Omental fat pad (tissue), 3 donors: ENCODE measurements at regions not wholly inside any gene's neighbourhood (a gene's known extent, or its start where the extent isn't known, plus 50 kb on each side); places are given as distances from the start of the nearest gene placed in this dataset.

ENCODE experiments used
- ATAC-seq: fragments of 150-250 bp; one replicate; pipeline ENCODE4 v1.9.1; 2016; ENCODE audit warnings: mild to moderate bottlenecking, moderate library complexity; ENCODE audit not compliant: low FRiP score
- DNase-seq: peaks from one replicate; pipeline ENCODE4 v3.0.0-alpha.2; 2019; ENCODE audit warnings: low spot score
- CTCF ChIP-seq, 3 donors: fragments of 450-650 bp; IDR thresholded peaks; one replicate each; pipeline ENCODE4 v1.5.1; 2016 to 2017; ENCODE audit warnings: antibody characterized with exemption in 3 of 3, mild to moderate bottlenecking in 3 of 3, moderate library complexity in 2 of 3

- TF ChIP-seq CTCF (IDR thresholded peaks at IDR 0.05), result no peak
- DNase-seq, result no peak
- ATAC-seq, result no peak
Measured at GRCh38 chr1:57959531-57960241, 535.8 kb upstream of the DAB1 start.

GRCh38 chr1:57957576-57957975 is 533.7 kb upstream of the DAB1 start:
- ATAC-seq (no peak), DNase-seq (no peak)
- TF ChIP-seq CTCF (IDR thresholded peaks at IDR 0.05), result no peak

GRCh38 chr1:57951390-57951789 is 527.5 kb upstream of the DAB1 start:
- DNase-seq (no peak), ATAC-seq (no peak)
- TF ChIP-seq CTCF (IDR thresholded peaks at IDR 0.05), result no peak

GRCh38 chr1:57949168-57949567 is 525.3 kb upstream of the DAB1 start:
- DNase-seq (no peak), ATAC-seq (no peak)
- no peak for TF ChIP-seq CTCF (IDR thresholded peaks at IDR 0.05)

- ATAC-seq (no peak), DNase-seq (no peak)
- TF ChIP-seq CTCF (IDR thresholded peaks at IDR 0.05), result no peak
Measured at GRCh38 chr1:57947471-57947870, 523.6 kb upstream of the DAB1 start.

GRCh38 chr1:57945045-57945444 is 521.2 kb upstream of the DAB1 start:
- no peak for ATAC-seq
- DNase-seq, result no peak
- no peak for TF ChIP-seq CTCF (IDR thresholded peaks at IDR 0.05)

GRCh38 chr1:57943365-57943764 is 519.5 kb upstream of the DAB1 start:
- ATAC-seq, result no peak
- TF ChIP-seq CTCF (IDR thresholded peaks at IDR 0.05), result no peak

More at GRCh38 chr1:57943365-57943764, 519.5 kb upstream of the DAB1 start:
- DNase-seq, result no peak
